Testis (tissue), 2 donors: ENCODE measurements at regions not wholly inside any gene's neighbourhood (a gene's known extent, or its start where the extent isn't known, plus 50 kb on each side); places are given as distances from the start of the nearest gene placed in this dataset.

Source experiments
- CTCF ChIP-seq, 3 experiments: fragments of 450-650 bp in 2 of 3; fragments of 200-600 bp in 1 of 3; sonication (generic) in 1 of 3; IDR thresholded peaks; one replicate each; pipeline ENCODE4 v1.5.1; 2016 to 2019; ENCODE audit warnings: antibody characterized with exemption in 3 of 3, mild to moderate bottlenecking in 2 of 3, moderate library complexity in 1 of 3
- POLR2A ChIP-seq: fragments of 450-650 bp; IDR thresholded peaks from one replicate; pipeline ENCODE4 v1.6.1; 2017; ENCODE audit warnings: antibody characterized with exemption, mild to moderate bottlenecking, moderate library complexity

GRCh38 chr7:68707958-68708357 lies 890.3 kb upstream of the AUTS2 start:
- no peak for TF ChIP-seq POLR2A
- TF ChIP-seq CTCF (IDR thresholded peaks at IDR 0.05), result no peak
